PC-3 (cell line): ENCODE measurements at regions not wholly inside any gene's neighbourhood (a gene's known extent, or its start where the extent isn't known, plus 50 kb on each side); places are given as distances from the start of the nearest gene placed in this dataset.

Experiments
- EZH2 ChIP-seq: fragments of 300-600 bp; sonication (generic); IDR thresholded peaks from one replicate; pipeline ENCODE4 v1.6.1; 2017; ENCODE audit warnings: antibody characterized with exemption, mild to moderate bottlenecking, low read length; ENCODE audit not compliant: unreplicated experiment
- TF ChIP-seq, protein P1 (sequence below): fragments of 300-600 bp; sonication (generic); conservative IDR thresholded peaks from 2 replicates; pipeline ENCODE4 v1.5.1; 2017; ENCODE audit warnings: antibody characterized with exemption, low read depth, mild to moderate bottlenecking, low read length

- TF ChIP-seq, protein P1, sequence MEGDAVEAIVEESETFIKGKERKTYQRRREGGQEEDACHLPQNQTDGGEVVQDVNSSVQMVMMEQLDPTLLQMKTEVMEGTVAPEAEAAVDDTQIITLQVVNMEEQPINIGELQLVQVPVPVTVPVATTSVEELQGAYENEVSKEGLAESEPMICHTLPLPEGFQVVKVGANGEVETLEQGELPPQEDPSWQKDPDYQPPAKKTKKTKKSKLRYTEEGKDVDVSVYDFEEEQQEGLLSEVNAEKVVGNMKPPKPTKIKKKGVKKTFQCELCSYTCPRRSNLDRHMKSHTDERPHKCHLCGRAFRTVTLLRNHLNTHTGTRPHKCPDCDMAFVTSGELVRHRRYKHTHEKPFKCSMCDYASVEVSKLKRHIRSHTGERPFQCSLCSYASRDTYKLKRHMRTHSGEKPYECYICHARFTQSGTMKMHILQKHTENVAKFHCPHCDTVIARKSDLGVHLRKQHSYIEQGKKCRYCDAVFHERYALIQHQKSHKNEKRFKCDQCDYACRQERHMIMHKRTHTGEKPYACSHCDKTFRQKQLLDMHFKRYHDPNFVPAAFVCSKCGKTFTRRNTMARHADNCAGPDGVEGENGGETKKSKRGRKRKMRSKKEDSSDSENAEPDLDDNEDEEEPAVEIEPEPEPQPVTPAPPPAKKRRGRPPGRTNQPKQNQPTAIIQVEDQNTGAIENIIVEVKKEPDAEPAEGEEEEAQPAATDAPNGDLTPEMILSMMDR, result no peak
- no peak for TF ChIP-seq EZH2
Measured at GRCh38 chr1:234553240-234554188, 56.5 kb downstream of the IRF2BP2 start.
